CD4-positive, alpha-beta T cell (primary cell): ENCODE measurements at regions not wholly inside any gene's neighbourhood (a gene's known extent, or its start where the extent isn't known, plus 50 kb on each side); places are given as distances from the start of the nearest gene placed in this dataset.

Experiments
- ATAC-seq: fragments of 200-7000 bp; cut with Tn5 transposase; one replicate; pipeline ENCODE4 v1.10.0; 2022; ENCODE audit warnings: mild to moderate bottlenecking; ENCODE audit not compliant: poor library complexity
- CTCF ChIA-PET: fragments of 350-600 bp; sonication (Branson Sonifier 250); formaldehyde crosslinking; loops from one replicate; lab custom pipeline; 2021; ENCODE audit warnings: antibody characterized with exemption, inconsistent platforms; lab: Charles Lee
- POLR2A ChIA-PET: fragments of 350-600 bp; sonication (Branson Sonifier 250); formaldehyde crosslinking; loops from one replicate; lab custom pipeline; 2021; ENCODE audit warnings: antibody characterized with exemption, inconsistent platforms; lab: Charles Lee
- DNase-seq, 14 experiments: peaks; one replicate each; pipeline ENCODE4 v3.0.0-alpha.2; 2013 to 2020; ENCODE audit warnings: mixed read lengths in 2 of 14
- H3K27ac ChIP-seq, 2 donors: one replicate each; pipeline versions ENCODE4 v1.5.1 to v1.7.0; 2013; ENCODE audit warnings: low read length in 2 of 2, low read depth in 1 of 2, mild to moderate bottlenecking in 1 of 2
- H3K27me3 ChIP-seq, 2 experiments: 1 replicate in 1 of 2; 2 replicates in 1 of 2; pipeline versions ENCODE4 v1.6.1 to v1.7.0; 2013; ENCODE audit warnings: low read length in 2 of 2, control low read depth in 1 of 2, mild to moderate bottlenecking in 1 of 2, moderate library complexity in 1 of 2; ENCODE audit not compliant: insufficient read depth in 2 of 2, control insufficient read depth in 1 of 2
- H3K36me3 ChIP-seq: one replicate; pipeline ENCODE4 v1.6.1; 2013; ENCODE audit warnings: low read length, control low read depth; ENCODE audit not compliant: insufficient read depth
- H3K4me1 ChIP-seq: one replicate; pipeline ENCODE4 v1.6.1; 2013; ENCODE audit warnings: low read length, control low read depth; ENCODE audit not compliant: insufficient read depth
- H3K4me3 ChIP-seq: one replicate; pipeline ENCODE4 v1.5.1; 2013; ENCODE audit warnings: mild to moderate bottlenecking, low read length, moderate library complexity
- H3K9me3 ChIP-seq, 2 experiments: 1 replicate in 1 of 2; 2 replicates in 1 of 2; pipeline versions ENCODE4 v1.6.1 to v1.7.0; 2013; ENCODE audit warnings: low read length in 2 of 2, mild to moderate bottlenecking in 2 of 2, control low read depth in 1 of 2, moderate library complexity in 1 of 2; ENCODE audit not compliant: control insufficient read depth in 1 of 2, insufficient read depth in 1 of 2
- H3K27ac Mint-ChIP-seq: one replicate; pipeline ENCODE4 v1.8.0; 2020; ENCODE audit warnings: mixed read lengths
- H3K27me3 Mint-ChIP-seq: one replicate; pipeline ENCODE4 v1.8.0; 2021; ENCODE audit warnings: mixed read lengths
- H3K36me3 Mint-ChIP-seq: one replicate; pipeline ENCODE4 v1.8.0; 2021; ENCODE audit warnings: low read depth, mixed read lengths
- H3K4me1 Mint-ChIP-seq: one replicate; pipeline ENCODE4 v1.8.0; 2021; ENCODE audit warnings: low read depth, mixed read lengths
- H3K4me3 Mint-ChIP-seq: one replicate; pipeline ENCODE4 v1.8.0; 2020; ENCODE audit warnings: mild to moderate bottlenecking, mixed read lengths
- H3K9me3 Mint-ChIP-seq: one replicate; pipeline ENCODE4 v1.8.0; 2020; ENCODE audit warnings: mixed read lengths
- CTCF ChIP-seq: fragments of 200-600 bp; IDR thresholded peaks from one replicate; pipeline ENCODE4 v1.8.0; 2022; ENCODE audit warnings: antibody characterized with exemption, mild to moderate bottlenecking
- intact Hi-C, 2 experiments: fragments of 100-400 bp; cut with DNase I in 1 of 2; cut with micrococcal nuclease in 1 of 2; formaldehyde crosslinking; loops; one replicate each; pipeline versions ENCODE4 v1.15.1 to v1.9.0; 2023 to 2025; cut with DNase I, micrococcal nuclease

- Mint-ChIP-seq H3K36me3 (no peaks in the 10 kb centered on the region), H3K4me3 (no peak overlapping the region), H3K9me3 (no peaks in the 10 kb centered on the region), H3K4me1 (no peaks in the 10 kb centered on the region), H3K27ac (no peak overlapping the region), H3K27me3 (peaks cover 28% of the 10 kb centered on the region)
- Histone ChIP-seq H3K27ac (no peak overlapping the region), H3K36me3 (no peaks in the 10 kb centered on the region), H3K4me3 (no peak overlapping the region), H3K27me3 (peaks cover 5 to 9% of the 10 kb centered on the region in 2 experiments), H3K9me3 (no peaks in the 10 kb centered on the region), H3K4me1 (no peaks in the 10 kb centered on the region)
- ChIA-PET POLR2A (no interaction called here), CTCF (no interaction called here)
- intact Hi-C loops = no loop called here
- DNase-seq (no peak), ATAC-seq (no peak)
- no peak for TF ChIP-seq CTCF
Observed at GRCh38 chr6:907928-908327, 215.0 kb upstream of the EXOC2 start.

- H3K4me1 Mint-ChIP-seq = no peaks in the 10 kb centered on the region
- no peaks in the 10 kb centered on the region for H3K9me3 Mint-ChIP-seq
- ChIA-PET CTCF (no interaction called here), POLR2A (no interaction called here)
- Histone ChIP-seq H3K4me3 (no peak overlapping the region), H3K36me3 (no peaks in the 10 kb centered on the region), H3K27ac (no peak overlapping the region), H3K9me3 (no peaks in the 10 kb centered on the region), H3K4me1 (no peaks in the 10 kb centered on the region), H3K27me3 (peaks cover 1 to 3% of the 10 kb centered on the region in 2 experiments)
- DNase-seq (no peak), ATAC-seq (no peak)
- intact Hi-C loops = no loop called here
- H3K36me3 Mint-ChIP-seq = no peaks in the 10 kb centered on the region
- no peak for TF ChIP-seq CTCF
- no peak overlapping the region for H3K27ac Mint-ChIP-seq
- no peak overlapping the region for H3K4me3 Mint-ChIP-seq
- peaks cover 23% of the 10 kb centered on the region for H3K27me3 Mint-ChIP-seq
Observed at GRCh38 chr6:906920-907319, 214.0 kb upstream of the EXOC2 start.

- Mint-ChIP-seq H3K9me3 (no peaks in the 10 kb centered on the region), H3K27me3 (peaks cover 11% of the 10 kb centered on the region), H3K4me3 (no peak overlapping the region), H3K36me3 (no peaks in the 10 kb centered on the region), H3K27ac (no peak overlapping the region), H3K4me1 (no peaks in the 10 kb centered on the region)
- Histone ChIP-seq H3K27ac (no peak overlapping the region), H3K9me3 (no peaks in the 10 kb centered on the region), H3K27me3 (no peaks in the 10 kb centered on the region), H3K4me3 (no peak overlapping the region), H3K4me1 (no peaks in the 10 kb centered on the region), H3K36me3 (no peaks in the 10 kb centered on the region)
- no peak for TF ChIP-seq CTCF
- no peak for ATAC-seq
- ChIA-PET CTCF (no interaction called here), POLR2A (no interaction called here)
- no peak for DNase-seq
- intact Hi-C loops = no loop called here
Observed at GRCh38 chr6:905556-905955, 212.6 kb upstream of the EXOC2 start.
